ENCODE measurements at regions not wholly inside any gene's neighbourhood (a gene's known extent, or its start where the extent isn't known, plus 50 kb on each side); places are given as distances from the start of the nearest gene placed in this dataset.

DNA sequence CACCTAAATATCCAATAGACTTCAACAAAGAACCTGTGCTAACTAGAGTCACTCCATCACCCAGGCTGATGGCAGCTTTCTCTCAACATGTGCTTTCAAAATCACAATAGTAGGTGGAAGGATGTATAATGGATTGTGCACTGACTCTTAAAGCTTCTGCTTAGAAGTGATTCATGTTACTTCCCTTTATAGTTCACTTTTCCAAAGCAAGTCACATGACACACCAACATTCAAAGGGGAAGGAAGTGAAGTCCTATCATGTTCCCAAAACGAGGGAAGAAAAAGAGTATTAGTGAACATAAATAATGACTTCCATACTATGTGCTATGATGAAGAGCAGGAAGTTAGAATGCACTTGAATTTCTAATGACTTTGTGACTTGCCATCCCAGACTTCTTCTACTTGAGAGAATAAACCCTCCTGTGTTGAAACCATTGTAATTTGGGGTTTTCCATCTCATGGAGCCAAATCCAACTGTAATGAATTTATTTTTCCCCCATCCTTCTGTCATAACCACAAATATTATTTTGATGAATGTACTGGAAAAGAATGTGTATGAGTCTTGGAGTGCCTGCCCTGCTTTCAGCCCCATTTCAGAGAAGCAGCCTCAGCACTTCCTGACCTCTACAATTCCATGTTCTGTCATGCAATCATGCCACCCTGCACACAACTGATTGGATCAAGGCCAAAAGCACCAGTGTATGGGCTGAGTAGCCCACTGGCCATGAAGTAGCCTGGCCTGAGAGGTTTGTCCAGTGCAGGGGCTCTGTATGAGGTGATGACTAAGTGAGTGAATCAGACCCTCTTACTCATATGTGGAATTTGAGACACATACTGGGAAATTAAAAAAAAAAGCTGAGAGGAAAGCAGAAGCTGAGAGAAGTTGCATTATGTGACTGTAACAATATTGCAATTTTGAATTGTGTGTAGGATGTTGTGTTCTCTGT is 525.9 kb upstream of the CLINT1 start:
- intact Hi-C loops (cut with DNase I): no loop called here
- no peak for TF ChIP-seq POLR2A (IDR thresholded peaks at IDR 0.05)
- TF ChIP-seq, protein P1, sequence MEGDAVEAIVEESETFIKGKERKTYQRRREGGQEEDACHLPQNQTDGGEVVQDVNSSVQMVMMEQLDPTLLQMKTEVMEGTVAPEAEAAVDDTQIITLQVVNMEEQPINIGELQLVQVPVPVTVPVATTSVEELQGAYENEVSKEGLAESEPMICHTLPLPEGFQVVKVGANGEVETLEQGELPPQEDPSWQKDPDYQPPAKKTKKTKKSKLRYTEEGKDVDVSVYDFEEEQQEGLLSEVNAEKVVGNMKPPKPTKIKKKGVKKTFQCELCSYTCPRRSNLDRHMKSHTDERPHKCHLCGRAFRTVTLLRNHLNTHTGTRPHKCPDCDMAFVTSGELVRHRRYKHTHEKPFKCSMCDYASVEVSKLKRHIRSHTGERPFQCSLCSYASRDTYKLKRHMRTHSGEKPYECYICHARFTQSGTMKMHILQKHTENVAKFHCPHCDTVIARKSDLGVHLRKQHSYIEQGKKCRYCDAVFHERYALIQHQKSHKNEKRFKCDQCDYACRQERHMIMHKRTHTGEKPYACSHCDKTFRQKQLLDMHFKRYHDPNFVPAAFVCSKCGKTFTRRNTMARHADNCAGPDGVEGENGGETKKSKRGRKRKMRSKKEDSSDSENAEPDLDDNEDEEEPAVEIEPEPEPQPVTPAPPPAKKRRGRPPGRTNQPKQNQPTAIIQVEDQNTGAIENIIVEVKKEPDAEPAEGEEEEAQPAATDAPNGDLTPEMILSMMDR (IDR thresholded peaks at IDR 0.05): no peak
- no peak for DNase-seq
- no peaks in the 10 kb centered on the region for H3K36me3 ChIP-seq
- H3K4me3 ChIP-seq: no peak overlapping the region
- H3K9me3 ChIP-seq: no peaks in the 10 kb centered on the region
- H3K27ac ChIP-seq: peak overlapping the region in 1 of 4 donors; percentile 3
- peaks cover 10 to 38% (median 12%) of the 10 kb centered on the region in 3 donors for H3K4me1 ChIP-seq
- H3K27me3 ChIP-seq: no peaks in the 10 kb centered on the region
- 11 to 18% methylated on average over 1 of the region's 1 CpG for WGBS, 2 donors

- Histone ChIP-seq H3K36me3 (no peaks in the 10 kb centered on the region), H3K27ac (peak overlapping the region in 1 of 4 donors; percentile 16), H3K27me3 (no peaks in the 10 kb centered on the region), H3K9me3 (no peaks in the 10 kb centered on the region), H3K4me1 (peaks cover 10 to 38% (median 12%) of the 10 kb centered on the region in 3 donors), H3K4me3 (no peak overlapping the region)
- DNase-seq: no peak
- intact Hi-C loops (cut with DNase I): no loop called here
- 27 to 31% methylated on average over 1 of the region's 1 CpG for WGBS, 2 donors
- TF ChIP-seq, protein P1 (IDR thresholded peaks at IDR 0.05): no peak
- TF ChIP-seq POLR2A (IDR thresholded peaks at IDR 0.05): no peak
These were observed 524.5 kb upstream of the CLINT1 start for GRCh38 chr5:158383486-158383885.

DNA sequence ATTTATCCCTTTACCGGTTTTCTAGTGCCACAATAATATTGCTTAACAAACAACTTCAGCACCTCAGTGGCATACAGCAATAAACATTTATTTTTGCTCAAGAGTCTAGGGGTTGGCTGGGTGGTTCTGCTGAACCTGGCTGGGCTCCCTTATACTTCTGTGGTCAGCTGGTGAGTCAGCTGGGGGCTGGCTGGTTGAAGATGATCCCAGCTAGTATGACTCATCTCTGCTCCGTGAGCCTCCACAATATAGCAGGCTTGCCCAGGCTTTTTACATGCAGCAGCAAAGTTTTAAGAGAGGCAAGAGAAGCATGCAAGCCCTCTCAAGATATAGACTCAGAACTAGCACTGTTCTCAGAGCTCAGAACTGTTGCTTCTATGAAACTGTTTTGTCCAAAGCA is 523.5 kb upstream of the CLINT1 start:
- WGBS, 2 donors: 6 to 12% methylated on average over 2 of the region's 2 CpGs
- Histone ChIP-seq H3K4me1 (peaks cover 10 to 38% (median 12%) of the 10 kb centered on the region in 3 donors), H3K9me3 (peaks cover 0 to 3% (median 0%) of the 10 kb centered on the region in 3 donors), H3K27me3 (no peaks in the 10 kb centered on the region), H3K36me3 (no peaks in the 10 kb centered on the region), H3K27ac (no peak overlapping the region), H3K4me3 (no peak overlapping the region)
- DNase-seq: peak; percentile 4
- intact Hi-C loops (cut with DNase I): no loop called here
- TF ChIP-seq, protein P1 (IDR thresholded peaks at IDR 0.05): no peak
- TF ChIP-seq POLR2A (IDR thresholded peaks at IDR 0.05): no peak

GRCh38 chr5:158381614-158382160 is 522.7 kb upstream of the CLINT1 start:
- TF ChIP-seq, protein P1 (IDR thresholded peaks at IDR 0.05): no peak
- TF ChIP-seq POLR2A (IDR thresholded peaks at IDR 0.05): no peak
- intact Hi-C loops (cut with DNase I): no loop called here
- WGBS, 2 donors: 85 to 96% methylated on average over 4 of the region's 4 CpGs
- H3K9me3 ChIP-seq: peaks cover 0 to 3% (median 0%) of the 10 kb centered on the region in 3 donors
- peak overlapping the region in 1 of 4 donors; percentile 5 for H3K27ac ChIP-seq
- H3K4me3 ChIP-seq: no peak overlapping the region
- no peak for DNase-seq
- H3K36me3 ChIP-seq: no peaks in the 10 kb centered on the region
- H3K4me1 ChIP-seq: peaks cover 10 to 38% (median 12%) of the 10 kb centered on the region in 3 donors
- H3K27me3 ChIP-seq: no peaks in the 10 kb centered on the region

- H3K27me3 ChIP-seq: no peaks in the 10 kb centered on the region
- no peak for DNase-seq
- H3K9me3 ChIP-seq: peaks cover 0 to 3% (median 0%) of the 10 kb centered on the region in 3 donors
- no peaks in the 10 kb centered on the region for H3K36me3 ChIP-seq
- H3K4me1 ChIP-seq: peaks cover 10 to 38% (median 12%) of the 10 kb centered on the region in 3 donors
- 45 to 50% methylated on average over 5 of the region's 5 CpGs for WGBS, 2 donors
- H3K27ac ChIP-seq: no peak overlapping the region
- TF ChIP-seq, protein P1 (IDR thresholded peaks at IDR 0.05): no peak
- no peak for TF ChIP-seq POLR2A (IDR thresholded peaks at IDR 0.05)
- no peak overlapping the region for H3K4me3 ChIP-seq
- intact Hi-C loops (cut with DNase I): no loop called here
These were observed 521.7 kb upstream of the CLINT1 start for GRCh38 chr5:158380661-158381060.
